ENCODE measurements at regions not wholly inside any gene's neighbourhood (a gene's known extent, or its start where the extent isn't known, plus 50 kb on each side); places are given as distances from the start of the nearest gene placed in this dataset.
"Not testable (repeated sequence)": the region's sequence is repeated elsewhere in the genome, so short reads cannot be mapped to it uniquely, and the experiment has no call there.

GRCh38 chr1:66460776-66461175, 73.2 kb upstream of the SGIP1 start:
- no peak for DNase-seq (ENCODE audit: low read depth in 2 of 2)

- no peak for DNase-seq (ENCODE audit: low read depth in 2 of 2)
Measured at GRCh38 chr1:66462313-66462712, 71.6 kb upstream of the SGIP1 start.

GRCh38 chr1:66464351-66464750, 69.6 kb upstream of the SGIP1 start:
- DNase-seq (ENCODE audit: low read depth in 2 of 2), result no peak

GRCh38 chr1:66464802-66465201, 69.2 kb upstream of the SGIP1 start:
- DNase-seq (ENCODE audit: low read depth in 2 of 2), result no peak

- not testable (repeated sequence) for DNase-seq (ENCODE audit: low read depth in 2 of 2)
Measured at GRCh38 chr1:66466695-66467094, 67.3 kb upstream of the SGIP1 start.

- DNase-seq (ENCODE audit: low read depth in 2 of 2), result no peak
Measured at GRCh38 chr1:66468722-66469121, 65.2 kb upstream of the SGIP1 start.

- DNase-seq (ENCODE audit: low read depth in 2 of 2), result no peak
Measured at GRCh38 chr1:66475940-66476339, 58.0 kb upstream of the SGIP1 start.

GRCh38 chr1:66476774-66477173, 57.2 kb upstream of the SGIP1 start:
- DNase-seq (ENCODE audit: low read depth in 2 of 2), result no peak

GRCh38 chr1:66478116-66478515, 55.8 kb upstream of the SGIP1 start:
- DNase-seq (ENCODE audit: low read depth in 2 of 2), result no peak

- no peak for DNase-seq (ENCODE audit: low read depth in 2 of 2)
Measured at GRCh38 chr1:66480162-66480561, 53.8 kb upstream of the SGIP1 start.

GRCh38 chr1:66481215-66481614, 52.7 kb upstream of the SGIP1 start:
- not testable (repeated sequence) for DNase-seq (ENCODE audit: low read depth in 2 of 2)

Data from stimulated activated CD8-positive, alpha-beta memory T cell treated with anti-CD3 and anti-CD28 coated beads, Interleukin-15, amount 100 ng/mL, for 4 hours (primary cell).